ENCODE measurements at regions not wholly inside any gene's neighbourhood (a gene's known extent, or its start where the extent isn't known, plus 50 kb on each side); places are given as distances from the start of the nearest gene placed in this dataset.

- TF ChIP-seq EP300 (IDR thresholded peaks at IDR 0.05; ENCODE audit: borderline replicate concordance in 1 of 2, low read depth in 1 of 2, low read length in 1 of 2) (no peak), REST (IDR thresholded peaks at IDR 0.05; ENCODE audit: low read depth, low read length) (no peak), CTCF (IDR thresholded peaks at IDR 0.05) (no peak)
These were observed 508.7 kb upstream of the FAM98A start for GRCh38 chr2:34107811-34108210.

Measured in SK-N-SH (cell line).